NCI-H2227 (cell line): ENCODE measurements at regions not wholly inside any gene's neighbourhood (a gene's known extent, or its start where the extent isn't known, plus 50 kb on each side); places are given as distances from the start of the nearest gene placed in this dataset.
"Not testable (repeated sequence)": the region's sequence is repeated elsewhere in the genome, so short reads cannot be mapped to it uniquely, and the experiment has no call there.

Source experiments
- DNase-seq: peaks from one replicate; lab custom pipeline; 2025; ENCODE audit not compliant: unreplicated experiment; lab: John Stamatoyannopoulos, UW

DNA sequence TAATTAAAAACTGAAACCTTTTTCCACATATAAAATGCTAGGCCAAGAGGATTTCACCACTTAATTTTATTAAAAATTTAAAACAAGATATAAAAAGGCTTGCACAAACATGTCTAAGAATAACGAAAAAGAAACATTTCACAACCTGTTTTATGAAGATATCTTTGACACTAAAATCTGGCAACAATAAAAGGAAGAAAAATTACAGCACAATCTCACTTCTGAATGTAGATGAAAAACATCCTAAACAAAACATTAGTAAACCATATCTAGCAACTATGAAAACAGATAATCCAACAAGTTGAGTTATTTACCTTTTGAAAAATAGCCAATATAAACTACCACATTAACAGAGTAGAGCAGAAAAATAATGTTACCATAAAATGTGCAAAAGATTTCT, 185.4 kb upstream of the MMADHC start:
- no peak for DNase-seq

DNA sequence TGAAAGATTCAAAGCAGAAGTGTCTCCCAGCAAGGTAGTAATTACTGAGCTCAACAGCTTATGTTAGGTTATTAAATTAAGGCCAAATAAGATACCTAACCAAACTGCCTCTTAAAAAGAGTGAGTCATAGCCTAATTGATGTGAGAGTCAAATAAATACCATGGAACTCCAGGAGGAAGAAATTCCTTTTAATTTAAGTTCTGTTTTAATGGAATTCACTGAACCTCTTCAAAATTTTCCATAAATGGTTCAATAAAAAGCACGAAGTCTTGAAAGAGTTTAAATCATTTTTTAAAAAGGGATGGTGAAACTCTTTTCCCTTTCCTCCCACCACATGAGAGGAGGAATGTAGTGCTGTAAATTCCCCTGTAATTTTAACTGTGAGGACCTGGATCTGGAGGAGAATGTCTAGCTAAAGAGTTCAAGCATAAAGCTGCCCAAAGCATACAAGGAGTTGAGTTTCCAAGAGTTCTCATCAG, 180.8 kb upstream of the MMADHC start:
- peak; percentile 80 for DNase-seq

DNA sequence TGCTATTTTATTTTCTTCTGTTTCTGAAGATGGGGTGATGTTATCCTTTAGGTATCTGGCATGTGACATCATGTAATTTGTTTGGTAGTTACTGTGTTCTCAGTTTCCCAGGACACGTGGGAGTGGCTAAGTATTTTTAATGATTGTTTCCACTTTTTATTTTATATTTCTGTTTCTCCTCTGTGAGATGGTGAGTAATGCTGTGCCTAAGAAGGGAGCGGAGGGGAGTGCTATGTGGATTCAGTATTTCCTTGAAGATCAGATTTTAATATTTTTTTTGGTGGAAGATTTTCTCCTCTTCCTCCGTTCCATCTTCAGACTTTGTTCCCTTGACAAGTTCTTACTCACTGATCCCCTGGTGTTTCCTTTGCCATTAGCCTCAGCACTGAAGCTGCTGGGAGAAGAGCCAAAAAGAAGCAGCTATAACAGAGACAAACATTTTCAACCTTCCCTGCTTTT, 180.0 kb upstream of the MMADHC start:
- peak; percentile 42 for DNase-seq

DNA sequence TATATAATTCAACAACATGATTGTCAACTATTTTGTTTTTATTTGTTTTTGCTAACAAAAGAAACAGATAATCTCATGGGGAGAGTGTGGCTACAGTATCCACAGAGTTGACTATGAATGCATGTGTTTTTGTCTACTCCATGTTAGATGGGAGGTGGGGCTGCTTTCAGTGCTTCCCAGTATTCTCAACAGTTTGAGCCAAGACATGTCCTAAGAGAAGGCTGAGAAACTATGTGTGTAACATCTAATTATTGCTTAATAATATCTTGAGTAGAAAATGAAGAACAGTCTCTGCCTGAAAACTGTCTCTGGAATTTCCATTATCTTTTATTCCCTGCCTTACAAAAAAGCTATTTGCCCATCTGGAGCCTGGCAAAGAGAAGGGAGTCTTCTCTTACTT, 178.8 kb upstream of the MMADHC start:
- DNase-seq = peak; percentile 16

DNA sequence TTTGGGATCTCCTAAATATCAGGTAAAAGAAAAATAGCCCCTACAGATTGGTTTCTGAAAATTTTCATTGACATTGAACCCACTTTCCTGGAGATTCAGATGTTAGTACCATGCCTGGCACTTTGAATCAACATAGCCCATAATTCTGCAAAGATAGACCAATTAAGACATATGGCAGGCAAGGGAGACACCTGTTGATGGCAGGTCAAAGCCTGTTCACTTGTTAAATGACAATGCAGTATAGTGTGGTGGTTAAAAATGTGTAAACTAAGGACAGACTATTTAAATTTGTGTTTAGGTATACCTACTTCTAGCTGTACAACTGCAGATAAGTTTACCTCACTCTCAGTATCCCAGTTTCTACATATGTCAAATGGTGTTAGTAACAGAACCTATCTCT, 178.1 kb upstream of the MMADHC start:
- DNase-seq = no peak

DNA sequence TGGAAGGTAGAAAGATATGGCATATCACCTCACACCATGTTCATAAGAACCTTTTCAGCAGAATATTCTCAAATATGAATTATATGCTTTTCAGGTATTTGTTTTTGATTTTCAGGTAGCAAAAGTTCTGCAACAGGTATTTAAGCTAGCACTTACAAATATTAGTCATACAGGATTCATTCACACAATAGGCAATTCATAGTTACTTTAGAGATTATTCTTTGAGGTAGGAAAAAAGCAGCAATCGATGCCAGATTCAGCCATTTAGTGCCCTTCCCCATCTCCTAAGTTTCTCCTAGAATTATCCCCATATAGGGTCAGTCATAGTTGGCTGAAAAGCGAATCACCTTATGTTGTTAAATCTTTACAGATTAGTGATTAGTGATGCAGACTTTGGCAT, 177.4 kb upstream of the MMADHC start:
- no peak for DNase-seq

DNA sequence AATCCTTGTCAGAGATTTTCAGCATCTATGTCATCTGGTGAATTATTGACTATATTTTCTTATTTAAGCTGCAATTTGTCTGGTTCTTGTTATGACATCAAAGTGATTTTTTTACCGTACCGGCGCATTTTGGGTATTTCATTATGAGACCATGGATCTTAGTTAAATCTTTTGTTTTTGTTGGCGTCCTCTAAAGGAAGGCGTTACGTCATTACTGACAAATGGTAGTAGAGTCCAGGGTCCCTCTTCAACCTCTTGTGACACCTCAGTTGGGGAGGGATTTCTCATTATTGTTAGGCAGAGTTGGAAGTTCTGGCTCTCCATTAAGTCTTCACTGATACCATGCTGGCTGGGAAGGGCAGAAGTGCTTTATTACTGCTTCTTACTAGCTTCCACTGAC, 175.8 kb upstream of the MMADHC start:
- no peak for DNase-seq

DNA sequence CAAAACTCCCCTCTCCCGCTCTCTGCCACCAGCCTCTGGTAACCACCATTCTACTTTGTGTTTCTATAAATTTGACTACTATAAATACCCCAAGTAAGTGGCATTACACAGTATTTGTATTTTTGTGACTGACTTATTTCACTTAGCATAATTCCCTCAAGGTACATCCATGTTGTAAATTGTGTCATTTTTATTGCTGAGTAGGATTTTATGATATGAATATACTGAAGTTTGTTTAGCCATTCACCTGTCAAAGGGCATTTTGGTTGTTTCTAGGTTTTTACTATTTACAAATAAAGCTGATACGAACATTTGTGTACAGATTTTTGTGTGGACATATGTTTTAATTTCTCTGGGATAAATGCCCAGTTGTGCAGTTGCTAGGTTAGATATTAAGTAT, 174.0 kb upstream of the MMADHC start:
- DNase-seq = no peak

DNA sequence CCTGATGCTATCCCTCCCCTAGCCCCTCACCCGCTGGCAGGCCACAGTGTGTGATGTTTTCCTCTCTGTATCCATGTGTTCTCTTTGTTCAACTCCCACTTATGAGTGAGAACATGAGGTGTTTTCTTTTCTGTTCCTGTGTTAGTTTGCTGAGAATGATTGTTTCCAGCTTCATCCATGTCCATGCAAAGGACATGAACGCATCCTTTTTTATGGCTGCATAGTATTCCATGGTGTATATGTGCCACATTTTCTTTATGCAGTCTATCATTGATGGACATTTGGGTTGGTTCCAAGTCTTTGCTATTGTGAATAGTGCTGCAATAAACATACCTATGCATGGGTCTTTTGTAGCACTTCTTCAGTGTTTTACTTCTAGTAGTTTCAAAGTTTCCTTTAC, 171.8 kb upstream of the MMADHC start:
- DNase-seq = not testable (repeated sequence)

DNA sequence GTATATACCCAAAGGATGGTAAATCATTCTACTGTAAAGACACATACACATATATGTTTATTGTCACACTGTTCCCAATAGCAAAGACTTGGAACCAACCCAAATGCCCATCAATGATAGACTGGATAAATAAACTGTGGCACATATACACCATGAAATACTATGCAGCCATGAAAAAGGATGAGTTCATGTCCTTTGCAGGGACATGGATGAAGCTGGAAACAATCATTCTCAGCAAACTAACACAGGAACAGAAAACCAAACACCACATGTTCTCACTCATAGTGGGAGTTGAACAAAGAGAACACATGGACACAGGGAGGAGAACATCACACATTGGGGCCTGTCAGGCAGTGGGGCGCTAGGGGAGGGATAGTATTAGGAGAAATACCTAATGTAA, 167.1 kb upstream of the MMADHC start:
- DNase-seq = not testable (repeated sequence)

DNA sequence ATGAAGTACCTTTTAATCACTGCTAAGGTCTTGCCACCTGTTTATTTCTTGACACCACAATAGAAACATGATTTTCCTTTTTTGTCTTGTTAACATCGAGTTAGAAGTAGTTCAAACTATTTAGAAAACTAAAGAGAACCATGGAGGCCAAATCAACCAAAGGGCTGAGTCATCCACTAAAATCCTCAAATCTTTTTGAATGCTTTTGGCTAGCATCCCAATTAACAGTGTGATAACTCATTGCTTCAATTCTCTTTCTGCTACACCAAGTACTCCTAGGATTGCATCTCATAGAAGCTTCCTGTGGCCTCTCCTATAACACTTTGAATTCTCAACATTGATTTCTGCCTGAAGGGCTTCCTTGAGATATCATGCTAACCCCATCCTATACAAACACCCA, 159.9 kb upstream of the MMADHC start:
- DNase-seq = no peak

DNA sequence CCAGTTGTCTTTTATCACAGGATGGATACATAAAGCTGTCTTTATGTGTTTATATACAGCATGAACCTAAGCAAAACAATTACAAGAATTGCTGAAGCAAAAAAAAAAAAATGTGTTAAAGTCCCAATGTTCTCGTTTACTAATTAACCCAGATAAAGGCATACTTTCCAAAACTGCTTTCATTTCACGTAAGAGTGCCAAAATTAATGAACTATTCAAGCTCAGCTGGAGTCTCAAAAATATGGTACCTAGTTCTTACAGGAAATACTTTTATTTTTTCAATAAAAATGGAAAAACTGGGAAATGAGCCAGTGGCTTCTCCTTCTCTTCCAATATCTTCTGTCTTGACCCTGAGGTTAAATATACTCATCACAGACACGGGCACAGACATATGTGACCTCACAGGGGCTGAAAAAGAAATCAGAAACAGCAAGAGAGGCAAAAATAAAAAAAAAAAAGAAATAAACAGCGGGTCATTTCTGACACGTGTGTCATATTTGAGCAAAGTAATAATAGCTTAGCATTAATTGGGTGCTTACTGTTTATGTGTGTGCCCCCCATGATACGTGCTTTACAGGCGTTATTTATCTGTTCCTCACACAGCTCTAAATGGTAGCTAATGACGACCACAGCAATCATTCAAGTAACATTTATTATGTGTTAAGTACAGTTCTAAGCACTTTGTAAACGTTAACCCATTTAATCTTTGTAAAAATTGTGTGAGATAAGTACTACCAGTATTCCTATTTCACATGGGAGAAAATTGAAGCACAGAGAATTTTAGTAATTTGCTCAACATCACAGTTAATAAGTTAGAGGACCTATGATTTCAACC, 158.0 kb upstream of the MMADHC start:
- peak; percentile 87 for DNase-seq

DNA sequence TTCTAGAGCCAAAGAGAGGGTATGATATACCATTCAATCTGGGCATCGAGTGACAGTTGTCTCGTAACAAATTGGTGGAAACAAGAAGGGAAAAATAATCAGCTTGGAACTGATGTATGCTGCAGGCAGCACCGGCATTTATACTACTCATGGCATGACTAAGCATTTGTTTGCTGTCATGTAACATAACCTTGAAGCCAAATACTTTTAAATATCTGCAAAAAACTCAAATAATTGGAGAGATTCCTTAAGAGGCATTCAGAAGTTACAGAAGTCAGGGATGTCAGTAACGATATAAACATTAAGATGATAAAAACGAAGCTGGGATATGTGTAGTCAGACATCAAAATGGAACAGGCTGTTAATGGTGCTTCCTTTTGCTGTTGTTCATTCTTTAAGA, 157.3 kb upstream of the MMADHC start:
- DNase-seq = peak; percentile 24

DNA sequence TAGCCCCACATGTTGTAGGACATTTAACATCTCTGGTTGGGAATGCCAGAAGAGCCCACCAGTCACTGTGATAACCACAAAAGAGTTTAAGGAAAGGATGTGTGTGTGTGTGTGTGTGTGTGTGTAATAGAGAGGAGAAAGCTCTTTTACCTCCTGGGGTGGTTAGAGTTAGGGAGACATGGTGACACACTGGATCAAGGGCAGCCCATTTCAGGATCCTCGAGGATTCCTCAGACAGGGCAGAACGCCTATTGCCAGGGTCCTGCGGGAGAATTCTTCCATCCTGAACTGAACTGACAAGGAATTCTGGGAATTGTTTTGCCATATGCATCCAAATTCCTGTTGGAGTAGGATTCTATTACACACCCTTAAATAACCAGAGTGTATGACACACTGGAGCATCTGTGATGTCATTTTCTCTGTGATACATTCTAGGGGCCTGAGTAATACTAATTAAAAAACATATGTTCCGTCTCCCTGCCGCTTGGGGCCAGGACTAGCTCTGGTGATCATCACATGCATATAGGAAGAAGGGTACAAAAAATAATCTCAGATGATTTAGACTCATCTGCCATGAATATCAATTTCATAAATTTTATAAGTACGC, 156.4 kb upstream of the MMADHC start:
- no peak for DNase-seq

DNA sequence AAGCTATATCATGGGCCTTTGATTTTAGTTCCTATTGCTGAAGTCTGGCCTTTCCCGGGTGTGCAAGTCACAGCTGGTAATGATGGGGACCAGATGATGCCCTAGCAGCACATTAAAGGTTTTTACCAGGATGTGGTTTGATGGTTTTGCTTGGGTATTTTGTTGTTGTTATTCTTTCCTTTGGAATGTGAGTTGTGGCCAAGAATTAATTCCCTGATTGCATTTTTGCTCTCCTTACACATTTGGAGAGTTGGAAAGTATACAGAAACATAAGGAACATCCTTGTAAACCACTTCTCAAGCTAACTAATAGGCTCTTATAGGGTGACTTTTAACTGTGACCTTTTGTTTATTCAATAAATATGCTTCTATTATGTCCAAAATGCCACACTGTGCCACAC, 154.1 kb upstream of the MMADHC start:
- no peak for DNase-seq

DNA sequence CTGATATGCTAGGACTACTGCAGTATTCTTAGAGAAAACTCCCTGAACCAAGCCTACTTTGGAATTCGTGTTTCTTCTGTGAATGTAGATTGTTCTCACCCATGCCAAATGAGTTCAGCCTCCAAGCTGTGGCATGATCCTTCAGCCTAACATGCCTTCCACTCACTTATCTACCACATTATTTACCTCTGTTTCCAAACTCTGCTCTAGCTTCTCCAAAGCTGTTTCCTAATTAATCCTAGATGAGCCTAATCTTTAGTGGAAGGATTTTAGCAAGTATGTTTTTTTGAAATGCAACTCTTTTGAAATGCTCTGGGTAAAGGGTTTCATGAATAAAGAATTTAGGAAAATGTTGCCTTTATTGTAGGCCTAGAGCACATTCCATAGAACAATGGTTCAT, 152.9 kb upstream of the MMADHC start:
- no peak for DNase-seq

DNA sequence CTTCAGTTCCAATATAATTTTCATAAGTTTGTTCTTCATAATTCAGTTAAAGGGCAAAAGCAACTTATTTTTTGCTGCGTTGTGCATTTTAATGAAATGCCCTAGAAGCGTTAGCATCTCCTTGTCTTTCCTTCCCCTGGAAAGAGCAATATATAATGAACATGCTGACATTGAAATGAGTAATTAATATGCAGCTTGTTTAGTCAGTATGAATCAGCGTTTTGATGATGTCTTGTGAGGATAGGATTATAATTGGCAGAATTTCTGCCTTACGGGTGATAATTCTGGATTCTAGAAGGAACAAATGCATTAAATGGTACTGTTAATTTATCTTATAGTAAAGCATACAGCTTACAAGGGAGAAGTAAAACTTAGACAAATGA, 152.3 kb upstream of the MMADHC start:
- DNase-seq = no peak

DNA sequence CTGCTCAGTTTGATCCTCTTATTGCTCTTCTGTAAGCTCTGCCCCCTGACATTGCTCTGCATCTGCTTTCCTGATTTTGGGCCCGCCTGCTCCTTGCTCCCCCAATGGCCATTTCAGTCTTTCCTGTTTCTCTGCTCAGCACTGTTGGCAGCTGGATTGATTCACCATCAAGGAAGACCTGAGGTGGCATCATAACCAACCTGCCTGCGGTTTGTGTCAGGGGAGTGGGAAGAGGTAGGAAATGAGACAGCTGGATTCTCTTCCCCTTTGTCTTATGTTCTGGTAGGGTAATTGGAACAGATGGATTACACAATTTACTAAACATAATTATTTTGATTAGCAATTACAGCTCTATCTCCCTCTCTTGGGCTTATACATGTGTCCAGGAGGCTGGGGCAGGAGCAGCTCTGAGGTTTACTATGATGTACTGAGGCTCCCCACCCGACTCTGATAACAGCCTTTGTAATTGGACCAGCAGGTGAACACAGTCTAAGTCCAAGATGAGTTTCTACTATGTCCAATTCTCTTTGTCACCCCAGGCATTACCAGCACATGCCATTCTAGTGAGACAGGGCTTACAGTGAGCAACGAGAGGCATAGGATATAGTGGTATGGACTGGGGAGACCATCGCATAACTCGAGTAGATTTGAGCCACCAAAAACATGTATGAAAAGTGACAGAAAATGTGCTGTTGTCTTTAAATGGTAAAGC, 151.8 kb upstream of the MMADHC start:
- DNase-seq = no peak

DNA sequence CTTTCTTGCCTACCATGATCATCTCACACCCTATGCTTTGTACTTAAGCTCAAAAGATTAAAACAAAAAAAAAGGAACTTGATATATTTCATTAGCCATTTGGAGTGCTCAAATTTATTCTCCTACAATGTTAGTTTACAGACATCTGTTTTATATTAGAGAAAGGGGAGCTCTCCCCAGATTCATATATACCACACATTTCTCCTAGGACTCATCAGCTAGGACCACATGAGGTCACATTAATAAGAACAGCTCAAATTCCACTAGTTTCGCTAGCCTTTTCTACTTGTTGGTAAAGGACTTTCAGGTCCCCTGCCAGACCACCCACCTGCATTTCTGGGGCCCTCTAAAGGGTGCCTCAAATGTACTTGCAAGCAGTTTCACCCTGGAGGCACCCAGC, 151.2 kb upstream of the MMADHC start:
- no peak for DNase-seq

DNA sequence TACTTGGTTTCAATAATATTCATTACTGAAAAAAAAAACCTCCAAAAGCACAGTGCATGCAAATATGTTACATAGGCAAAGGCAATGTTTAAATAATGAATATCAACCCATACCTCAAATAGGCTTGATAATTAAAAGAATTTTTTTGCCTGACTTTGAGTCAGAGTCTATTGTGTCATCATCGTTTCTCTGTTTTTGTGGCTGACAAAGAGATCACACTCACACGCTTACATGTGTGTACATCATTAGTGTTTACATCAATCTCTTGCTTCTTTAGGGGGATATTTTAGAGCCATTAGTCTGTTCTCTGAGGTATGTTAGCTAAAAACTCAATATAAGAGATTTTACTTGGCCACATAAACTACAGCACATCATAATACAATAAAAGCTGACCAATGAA, 150.3 kb upstream of the MMADHC start:
- no peak for DNase-seq

DNA sequence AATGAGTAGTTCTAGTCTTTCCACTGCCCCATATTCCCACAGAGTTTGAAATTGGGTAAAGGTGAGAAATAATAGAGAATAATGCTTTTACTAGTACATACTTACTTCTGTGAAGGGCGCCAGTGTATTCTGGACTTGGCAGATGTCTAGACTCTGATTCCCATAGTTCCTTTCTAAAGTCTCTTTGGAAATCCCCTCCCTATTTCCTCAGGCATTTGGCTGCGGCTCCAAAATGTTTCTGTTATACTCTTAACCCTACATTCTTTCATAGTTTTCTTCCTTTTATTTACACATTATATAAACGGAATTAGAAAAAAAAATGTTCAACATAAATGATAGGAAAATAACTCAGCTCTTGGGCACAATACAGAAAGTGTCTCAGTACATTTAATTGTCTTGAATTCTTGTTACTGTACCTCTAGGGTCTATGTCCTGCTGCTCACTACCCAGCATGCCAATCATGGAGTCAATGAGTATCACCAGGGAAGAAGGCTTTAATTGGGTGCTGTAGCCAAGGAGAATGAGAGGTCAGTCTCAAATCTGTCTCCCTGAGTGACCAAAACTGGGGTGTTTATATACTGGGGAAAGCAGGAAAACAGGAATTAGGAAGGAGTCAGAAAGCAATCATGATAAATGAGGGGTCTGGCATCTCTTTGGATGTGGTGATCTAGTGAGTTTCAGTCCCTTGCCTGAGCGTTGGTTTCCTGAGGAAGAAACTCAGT, 147.8 kb upstream of the MMADHC start:
- DNase-seq = no peak
